H1 (cell line): ENCODE measurements at regions not wholly inside any gene's neighbourhood (a gene's known extent, or its start where the extent isn't known, plus 50 kb on each side); places are given as distances from the start of the nearest gene placed in this dataset.

Source experiments
- EZH2 ChIP-seq: fragments of 200-600 bp; sonication (generic); IDR thresholded peaks from 2 replicates; pipeline ENCODE4 v1.7.1; 2012; ENCODE audit warnings: low read depth, mild to moderate bottlenecking, moderate library complexity, low read length, inconsistent platforms; ENCODE audit not compliant: severe bottlenecking
- SAP30 ChIP-seq: fragments of 300-600 bp; sonication (generic); IDR thresholded peaks from 2 replicates; pipeline ENCODE4 v1.7.1; 2012; ENCODE audit warnings: low read length, moderate library complexity, mild to moderate bottlenecking, inconsistent platforms; ENCODE audit not compliant: insufficient read depth, insufficient replicate concordance
- SRF ChIP-seq: IDR thresholded peaks from 2 replicates; pipeline ENCODE4 v1.6.1; 2011; ENCODE audit warnings: mild to moderate bottlenecking, low read depth, low read length, moderate library complexity

DNA sequence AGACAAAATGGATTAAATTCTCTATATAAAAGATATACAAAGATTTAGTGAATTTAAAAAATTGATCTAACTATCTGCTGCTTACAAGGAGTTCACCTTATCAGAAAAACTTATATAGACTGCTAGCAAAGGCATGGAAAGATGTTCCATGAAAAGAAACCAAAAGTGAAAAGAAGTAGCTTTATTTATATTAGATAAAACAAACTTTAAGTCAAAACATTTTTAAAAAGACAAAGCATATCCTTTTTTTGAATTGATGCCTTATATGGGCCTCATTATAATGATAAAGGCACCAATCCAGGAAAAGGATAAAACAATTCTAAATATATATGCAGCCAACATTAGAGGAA lies 334.2 kb downstream of the MEI4 start (continued):
- TF ChIP-seq SRF (no peak), SAP30 (no peak), EZH2 (no peak)
